WI38 (cell line): ENCODE measurements at regions not wholly inside any gene's neighbourhood (a gene's known extent, or its start where the extent isn't known, plus 50 kb on each side); places are given as distances from the start of the nearest gene placed in this dataset.

ENCODE experiments used
- H3K4me3 ChIP-seq: 2 replicates; pipeline ENCODE4 v1.5.1; 2011; ENCODE audit warnings: low read depth, mild to moderate bottlenecking, control low read depth, low read length
- CTCF ChIP-seq: IDR thresholded peaks from 2 replicates; pipeline ENCODE4 v1.5.1; 2012; ENCODE audit warnings: low read depth, mild to moderate bottlenecking, control low read depth, low read length

GRCh38 chr12:75913502-75914351 lies 117.8 kb downstream of the PHLDA1 start:
- no peak overlapping the region for H3K4me3 ChIP-seq
- no peak for TF ChIP-seq CTCF

GRCh38 chr12:75909714-75910656 lies 121.6 kb downstream of the PHLDA1 start:
- TF ChIP-seq CTCF, result no peak
- no peak overlapping the region for H3K4me3 ChIP-seq

GRCh38 chr12:75908961-75909605 lies 122.5 kb downstream of the PHLDA1 start:
- TF ChIP-seq CTCF, result no peak
- no peak overlapping the region for H3K4me3 ChIP-seq

GRCh38 chr12:75905922-75906321 lies 125.7 kb downstream of the PHLDA1 start:
- TF ChIP-seq CTCF, result no peak
- no peak overlapping the region for H3K4me3 ChIP-seq

DNA sequence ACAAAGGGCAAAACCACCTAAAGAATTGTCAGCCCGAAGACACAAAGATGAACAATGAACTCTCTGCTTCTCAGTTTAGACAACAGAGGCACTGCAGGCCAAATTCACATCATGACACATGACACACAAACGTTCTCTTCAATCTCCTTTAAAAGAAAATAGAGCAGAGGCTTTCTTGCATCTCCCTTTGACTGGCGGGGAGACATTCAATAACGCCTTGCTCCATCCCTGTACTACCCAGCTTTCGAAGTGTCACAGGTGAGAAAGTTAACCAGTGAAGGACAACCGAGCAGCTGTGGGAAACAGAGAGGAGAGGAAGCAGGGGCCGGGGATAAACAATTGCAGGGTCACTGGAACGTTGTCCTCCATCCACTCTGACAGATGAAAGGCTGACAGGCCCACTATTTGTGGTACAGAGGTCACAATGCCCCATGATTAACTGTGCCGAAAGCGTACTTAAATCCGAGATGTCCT lies 130.8 kb downstream of the PHLDA1 start:
- H3K4me3 ChIP-seq, result no peak overlapping the region
- TF ChIP-seq CTCF, result no peak

GRCh38 chr12:75900226-75900625 lies 131.3 kb downstream of the PHLDA1 start:
- no peak overlapping the region for H3K4me3 ChIP-seq
- TF ChIP-seq CTCF, result no peak
